Common myeloid progenitor, CD34-positive (primary cell): ENCODE measurements at regions not wholly inside any gene's neighbourhood (a gene's known extent, or its start where the extent isn't known, plus 50 kb on each side); places are given as distances from the start of the nearest gene placed in this dataset.

Source experiments
- CTCF ChIA-PET: fragments of 350-600 bp; sonication (Branson Sonifier 250); formaldehyde crosslinking; loops from one replicate; lab custom pipeline; 2021; ENCODE audit warnings: antibody characterized with exemption; lab: Charles Lee
- POLR2A ChIA-PET: fragments of 350-600 bp; sonication (Branson Sonifier 250); formaldehyde crosslinking; loops from one replicate; lab custom pipeline; 2021; ENCODE audit warnings: antibody characterized with exemption; lab: Charles Lee
- DNase-seq, 3 donors: peaks; one replicate each; pipeline versions ENCODE4 v3.0.0 to v3.0.0-alpha.2; 2013
- H3K27ac ChIP-seq, 2 experiments: 1 replicate in 1 of 2; 2 replicates in 1 of 2; pipeline ENCODE4 v1.7.0; 2013; ENCODE audit warnings: inconsistent platforms in 2 of 2, low read length in 2 of 2, mild to moderate bottlenecking in 2 of 2, low read depth in 1 of 2, moderate library complexity in 1 of 2; ENCODE audit not compliant: severe bottlenecking in 2 of 2, insufficient read depth in 1 of 2, poor library complexity in 1 of 2
- H3K27me3 ChIP-seq, 5 experiments: replicated peaks in 2 of 5; 1 replicate in 3 of 5; 2 replicates in 2 of 5; pipeline versions ENCODE4 v1.6.1 to v1.7.0; 2013; ENCODE audit warnings: low read length in 4 of 5, mild to moderate bottlenecking in 2 of 5, moderate library complexity in 2 of 5, inconsistent platforms in 1 of 5; ENCODE audit not compliant: insufficient read depth in 5 of 5, control insufficient read depth in 4 of 5
- H3K36me3 ChIP-seq, 4 experiments: 1 replicate in 2 of 4; 2 replicates in 2 of 4; pipeline versions ENCODE4 v1.6.1 to v1.7.0; 2013; ENCODE audit warnings: low read length in 3 of 4, control low read depth in 1 of 4, mild to moderate bottlenecking in 1 of 4; ENCODE audit not compliant: control insufficient read depth in 4 of 4, insufficient read depth in 4 of 4
- H3K4me1 ChIP-seq, 4 experiments: 1 replicate in 3 of 4; 2 replicates in 1 of 4; pipeline versions ENCODE4 v1.6.1 to v1.7.1; 2013; ENCODE audit warnings: low read length in 3 of 4, mild to moderate bottlenecking in 3 of 4, control low read depth in 1 of 4, inconsistent platforms in 1 of 4, moderate library complexity in 1 of 4; ENCODE audit not compliant: control insufficient read depth in 4 of 4, insufficient read depth in 4 of 4; ENCODE audit errors: control extremely low read depth in 1 of 4
- H3K4me3 ChIP-seq, 7 experiments: 1 replicate in 4 of 7; 2 replicates in 3 of 7; pipeline versions ENCODE4 v1.5.1 to v1.7.0; 2013; ENCODE audit warnings: mild to moderate bottlenecking in 7 of 7, low read length in 6 of 7, moderate library complexity in 6 of 7, inconsistent platforms in 2 of 7, low read depth in 2 of 7, control low read depth in 1 of 7; ENCODE audit not compliant: insufficient read depth in 4 of 7, control insufficient read depth in 1 of 7; ENCODE audit errors: extremely low read depth in 1 of 7
- H3K9me3 ChIP-seq, 5 experiments: 1 replicate in 4 of 5; 2 replicates in 1 of 5; pipeline versions ENCODE4 v1.6.1 to v1.7.1; 2013; ENCODE audit warnings: low read length in 4 of 5, mild to moderate bottlenecking in 2 of 5, inconsistent platforms in 1 of 5, low read depth in 1 of 5, moderate library complexity in 1 of 5; ENCODE audit not compliant: control insufficient read depth in 4 of 5, insufficient read depth in 2 of 5; ENCODE audit errors: control extremely low read depth in 1 of 5
- WGBS: methylation state at CpG from one replicate; pipeline ENCODE4 v1.1.5; 2013; ENCODE audit not compliant: insufficient coverage; 5-methylcytosine and 5-hydroxymethylcytosine counted together

- ChIA-PET POLR2A (no interaction called here), CTCF (no interaction called here)
- Histone ChIP-seq H3K27ac (no peak overlapping the region), H3K36me3 (no peaks in the 10 kb centered on the region), H3K4me3 (no peak overlapping the region), H3K4me1 (no peaks in the 10 kb centered on the region), H3K27me3 (peaks cover 5 to 65% (median 6%) of the 10 kb centered on the region in 5 experiments), H3K9me3 (no peaks in the 10 kb centered on the region)
- DNase-seq, result no peak
- WGBS, result 90% methylated on average over 13 of the region's 21 CpGs
Measured at GRCh38 chr22:49446759-49447710, 380.6 kb downstream of the BRD1 start.

- DNase-seq, result no peak
- Histone ChIP-seq H3K9me3 (no peaks in the 10 kb centered on the region), H3K36me3 (no peaks in the 10 kb centered on the region), H3K4me1 (no peaks in the 10 kb centered on the region), H3K27ac (no peak overlapping the region), H3K4me3 (no peak overlapping the region), H3K27me3 (peaks cover 5 to 57% (median 6%) of the 10 kb centered on the region in 5 experiments)
- CTCF ChIA-PET, result no interaction called here
- POLR2A ChIA-PET, result interaction anchor here (0.5 kb wide), 1 partner anchor 45 kb away, joined by 3 read pairs; no protein-coding TSS in a partner anchor
- WGBS, result 90% methylated on average over 16 of the region's 18 CpGs
Measured at GRCh38 chr22:49446145-49446758, 381.4 kb downstream of the BRD1 start.

DNA sequence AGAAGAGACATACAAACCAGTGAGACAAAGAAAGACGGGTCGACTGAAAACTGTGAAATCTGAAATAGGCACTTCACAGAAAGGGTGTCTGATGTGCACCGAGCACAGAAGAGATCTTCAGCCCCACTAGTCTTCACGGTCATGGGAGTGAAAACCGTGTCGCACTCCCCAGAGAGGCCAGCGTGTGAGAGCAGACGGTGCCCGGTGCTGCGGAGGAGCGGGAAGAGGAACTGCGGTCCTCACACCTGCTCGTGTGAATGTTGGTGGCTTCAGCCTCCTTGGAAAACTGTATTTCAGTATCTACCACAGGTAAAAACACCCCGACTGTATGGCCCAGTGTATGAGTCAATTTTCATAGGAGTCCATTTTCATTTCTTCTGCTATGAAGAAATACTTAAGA lies 382.9 kb downstream of the BRD1 start:
- Histone ChIP-seq H3K4me3 (no peak overlapping the region), H3K9me3 (no peaks in the 10 kb centered on the region), H3K4me1 (no peaks in the 10 kb centered on the region), H3K27ac (no peak overlapping the region), H3K27me3 (peaks cover 2 to 43% (median 6%) of the 10 kb centered on the region in 5 experiments), H3K36me3 (no peaks in the 10 kb centered on the region)
- ChIA-PET CTCF (no interaction called here), POLR2A (no interaction called here)
- DNase-seq, result no peak
- WGBS, result 93% methylated on average over 13 of the region's 14 CpGs

DNA sequence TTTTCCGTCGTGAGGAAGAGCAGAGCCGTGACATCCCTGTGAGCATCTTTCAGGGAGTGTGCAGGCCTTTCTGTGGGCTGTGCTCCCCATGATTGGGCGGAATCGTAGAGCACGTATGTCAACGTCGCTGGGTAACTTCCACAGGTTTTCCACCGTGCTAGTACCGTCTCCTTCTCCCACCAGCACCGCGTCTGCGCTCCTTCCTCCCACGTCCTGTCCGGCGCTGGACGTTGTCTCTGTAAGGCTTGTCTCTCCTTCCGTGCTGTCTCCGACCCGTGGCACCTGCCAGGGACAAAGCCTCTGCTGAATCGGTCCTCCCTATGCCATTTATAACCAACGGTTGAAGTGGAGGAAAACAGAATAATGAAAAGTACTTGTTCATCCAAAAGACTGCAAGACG lies 386.7 kb downstream of the BRD1 start:
- Histone ChIP-seq H3K36me3 (no peaks in the 10 kb centered on the region), H3K27me3 (peaks cover 0 to 11% (median 0%) of the 10 kb centered on the region in 5 experiments), H3K4me3 (no peak overlapping the region), H3K9me3 (no peaks in the 10 kb centered on the region), H3K27ac (no peak overlapping the region), H3K4me1 (no peaks in the 10 kb centered on the region)
- DNase-seq, result no peak
- ChIA-PET POLR2A (no interaction called here), CTCF (no interaction called here)
- WGBS, result 97% methylated on average over 18 of the region's 23 CpGs

DNA sequence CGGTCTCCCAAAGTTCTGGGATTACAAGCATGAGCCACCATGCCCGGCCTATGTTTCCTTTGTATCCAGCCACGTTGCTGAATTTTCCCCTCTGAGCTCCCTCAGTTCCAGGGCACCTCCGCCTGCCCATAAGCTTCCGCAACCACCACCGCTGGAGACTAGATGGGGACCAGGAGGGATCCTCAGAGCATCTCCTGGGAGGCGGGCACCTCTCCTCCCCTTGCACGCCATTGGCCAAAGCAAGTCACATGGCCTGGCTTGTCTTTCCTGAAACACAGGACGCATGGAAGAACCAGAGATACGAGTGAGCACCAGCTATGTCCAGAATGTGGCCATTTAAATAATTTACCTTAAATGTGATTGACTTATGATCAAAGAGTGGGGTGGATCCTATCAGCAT lies 388.3 kb downstream of the BRD1 start:
- 83% methylated on average over 9 of the region's 10 CpGs for WGBS
- Histone ChIP-seq H3K27me3 (peaks cover 0 to 6% (median under 1%) of the 10 kb centered on the region in 5 experiments), H3K4me3 (no peak overlapping the region), H3K27ac (no peak overlapping the region), H3K4me1 (no peaks in the 10 kb centered on the region), H3K9me3 (peaks cover 0 to 6% (median 0%) of the 10 kb centered on the region in 5 experiments), H3K36me3 (no peaks in the 10 kb centered on the region)
- DNase-seq, result no peak
- CTCF ChIA-PET, result no interaction called here
- POLR2A ChIA-PET, result no interaction called here

DNA sequence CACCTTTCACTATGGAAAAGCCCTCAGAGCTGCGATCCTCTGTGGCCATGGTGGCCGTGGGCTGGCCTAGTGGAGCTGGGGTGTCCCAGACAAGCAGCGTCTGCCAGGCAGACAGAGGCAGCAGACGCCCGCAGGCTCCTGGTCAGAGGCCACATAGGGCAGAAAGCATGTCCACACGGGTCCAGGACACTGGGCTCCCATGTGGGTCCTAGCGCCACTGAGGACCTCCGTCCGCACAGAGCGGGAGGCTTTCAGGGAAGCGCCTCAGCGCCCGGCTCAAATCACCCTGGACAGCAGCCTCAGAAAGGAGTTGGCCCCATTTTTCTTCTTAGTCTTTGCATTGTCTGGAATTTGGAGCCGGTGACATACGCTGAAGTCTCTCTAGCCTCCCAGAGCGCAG lies 389.7 kb downstream of the BRD1 start:
- DNase-seq, result no peak
- Histone ChIP-seq H3K27ac (no peak overlapping the region), H3K4me3 (no peak overlapping the region), H3K36me3 (no peaks in the 10 kb centered on the region), H3K4me1 (no peaks in the 10 kb centered on the region), H3K9me3 (peaks cover 0 to 7% (median 0%) of the 10 kb centered on the region in 5 experiments), H3K27me3 (peaks cover 0 to 11% (median 2%) of the 10 kb centered on the region in 5 experiments)
- WGBS, result 85% methylated on average over 16 of the region's 16 CpGs
- ChIA-PET POLR2A (no interaction called here), CTCF (no interaction called here)

DNA sequence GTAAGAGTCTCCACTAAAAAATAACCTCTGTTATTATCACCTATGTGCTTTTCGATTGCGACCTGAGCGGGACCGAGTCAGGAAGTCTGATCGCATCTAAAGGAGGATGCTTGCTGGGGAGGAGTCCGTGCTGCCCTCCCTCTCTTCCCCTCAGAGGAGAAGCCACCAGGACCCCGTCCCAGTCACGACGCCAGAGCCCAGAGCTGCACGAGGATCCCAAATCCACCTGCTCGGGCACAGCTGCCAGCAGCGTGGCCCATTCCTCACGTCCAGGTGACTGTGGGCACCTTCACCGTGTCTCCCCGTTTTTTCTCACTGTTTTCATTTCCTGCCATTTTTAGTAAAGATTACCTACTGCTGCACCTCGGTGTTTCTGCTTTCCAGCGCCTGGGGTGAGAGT lies 390.3 kb downstream of the BRD1 start:
- ChIA-PET POLR2A (no interaction called here), CTCF (no interaction called here)
- WGBS, result 96% methylated on average over 12 of the region's 17 CpGs
- no peaks in the 10 kb centered on the region for H3K4me1 ChIP-seq
- H3K36me3 ChIP-seq, result no peaks in the 10 kb centered on the region
- H3K27me3 ChIP-seq, result peaks cover 0 to 17% (median 4%) of the 10 kb centered on the region in 5 experiments
- peaks cover 0 to 7% (median 0%) of the 10 kb centered on the region in 5 experiments for H3K9me3 ChIP-seq
- no peak overlapping the region for H3K4me3 ChIP-seq
- DNase-seq, result no peak
- no peak overlapping the region for H3K27ac ChIP-seq
